ENCODE measurements at regions not wholly inside any gene's neighbourhood (a gene's known extent, or its start where the extent isn't known, plus 50 kb on each side); places are given as distances from the start of the nearest gene placed in this dataset.

DNA sequence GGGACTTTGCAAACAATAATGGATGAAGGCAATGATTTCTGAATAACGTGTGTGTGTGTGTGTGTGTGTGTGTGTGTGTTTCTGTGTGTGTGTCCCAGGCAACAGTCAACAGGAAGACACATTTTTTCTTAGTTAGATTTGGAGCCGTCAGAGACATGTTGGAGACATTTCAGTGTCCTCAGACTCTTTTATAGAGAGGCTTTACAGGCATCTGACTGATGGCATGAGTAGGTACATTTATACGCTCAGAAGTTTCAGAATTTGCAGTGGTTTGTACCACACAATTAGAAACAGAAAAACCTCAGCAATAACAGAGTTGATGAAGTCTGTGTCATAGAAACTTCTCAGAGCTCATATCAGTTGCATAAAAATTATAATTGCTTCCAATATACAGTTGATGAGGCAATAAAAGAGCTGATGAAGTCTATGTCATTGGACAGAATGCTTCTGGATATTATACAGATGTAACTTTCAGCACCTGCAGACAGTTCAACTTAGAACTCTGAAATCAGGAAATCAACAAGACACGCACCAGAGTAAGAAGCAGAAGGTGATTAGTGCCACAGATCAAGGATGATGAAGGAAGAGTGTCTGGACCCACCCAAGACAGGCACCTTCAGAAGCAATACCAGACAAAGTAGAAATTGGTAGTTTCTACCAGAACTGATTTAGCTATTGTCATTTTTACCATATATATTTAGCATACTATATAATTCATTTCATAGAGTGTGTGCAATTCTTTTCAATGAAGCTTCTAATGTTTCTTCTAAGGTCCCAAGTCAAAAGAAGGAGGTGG lies 104.5 kb upstream of the LYZL1 start:
- no peaks in the 10 kb centered on the region for H3K36me3 ChIP-seq (ENCODE audit: control insufficient read depth, insufficient read depth, low read length)
- H3K9me3 ChIP-seq (ENCODE audit: control insufficient read depth, low read length) = no peaks in the 10 kb centered on the region
- no peak overlapping the region for H3K9ac ChIP-seq
- H3K4me1 ChIP-seq = no peaks in the 10 kb centered on the region
- TF ChIP-seq, protein P1, sequence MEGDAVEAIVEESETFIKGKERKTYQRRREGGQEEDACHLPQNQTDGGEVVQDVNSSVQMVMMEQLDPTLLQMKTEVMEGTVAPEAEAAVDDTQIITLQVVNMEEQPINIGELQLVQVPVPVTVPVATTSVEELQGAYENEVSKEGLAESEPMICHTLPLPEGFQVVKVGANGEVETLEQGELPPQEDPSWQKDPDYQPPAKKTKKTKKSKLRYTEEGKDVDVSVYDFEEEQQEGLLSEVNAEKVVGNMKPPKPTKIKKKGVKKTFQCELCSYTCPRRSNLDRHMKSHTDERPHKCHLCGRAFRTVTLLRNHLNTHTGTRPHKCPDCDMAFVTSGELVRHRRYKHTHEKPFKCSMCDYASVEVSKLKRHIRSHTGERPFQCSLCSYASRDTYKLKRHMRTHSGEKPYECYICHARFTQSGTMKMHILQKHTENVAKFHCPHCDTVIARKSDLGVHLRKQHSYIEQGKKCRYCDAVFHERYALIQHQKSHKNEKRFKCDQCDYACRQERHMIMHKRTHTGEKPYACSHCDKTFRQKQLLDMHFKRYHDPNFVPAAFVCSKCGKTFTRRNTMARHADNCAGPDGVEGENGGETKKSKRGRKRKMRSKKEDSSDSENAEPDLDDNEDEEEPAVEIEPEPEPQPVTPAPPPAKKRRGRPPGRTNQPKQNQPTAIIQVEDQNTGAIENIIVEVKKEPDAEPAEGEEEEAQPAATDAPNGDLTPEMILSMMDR (IDR thresholded peaks at IDR 0.05) = no peak
- no peaks in the 10 kb centered on the region for H3K27me3 ChIP-seq (ENCODE audit: control insufficient read depth, insufficient read depth, low read length)
- H3K79me2 ChIP-seq = no peaks in the 10 kb centered on the region
- H2AFZ ChIP-seq = no peak overlapping the region
- no peak overlapping the region for H3K4me2 ChIP-seq (ENCODE audit: low read length)
- no peak overlapping the region for H3K4me3 ChIP-seq (ENCODE audit: low read depth, low read length)
- H3K27ac ChIP-seq = no peak overlapping the region

DNA sequence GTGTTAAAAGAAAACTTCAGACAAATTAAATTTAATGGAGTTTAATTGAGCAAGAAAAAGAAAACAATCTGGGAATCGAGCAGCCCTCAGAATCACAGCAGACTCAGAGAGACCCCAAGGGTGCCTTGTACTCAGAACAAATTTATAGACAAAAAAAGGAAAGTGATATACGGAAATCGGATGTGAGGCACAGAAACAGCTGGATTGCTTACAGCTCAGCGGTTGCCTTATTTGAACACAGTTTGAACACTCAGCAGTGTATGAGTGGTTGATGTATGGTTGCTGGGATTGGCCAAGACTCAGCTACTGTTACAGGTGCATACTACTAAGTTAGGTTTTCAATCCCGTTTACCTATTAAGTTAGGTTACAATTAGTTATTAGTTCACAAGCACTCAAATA lies 103.8 kb upstream of the LYZL1 start:
- Histone ChIP-seq H3K79me2 (no peaks in the 10 kb centered on the region), H3K27ac (no peak overlapping the region)

DNA sequence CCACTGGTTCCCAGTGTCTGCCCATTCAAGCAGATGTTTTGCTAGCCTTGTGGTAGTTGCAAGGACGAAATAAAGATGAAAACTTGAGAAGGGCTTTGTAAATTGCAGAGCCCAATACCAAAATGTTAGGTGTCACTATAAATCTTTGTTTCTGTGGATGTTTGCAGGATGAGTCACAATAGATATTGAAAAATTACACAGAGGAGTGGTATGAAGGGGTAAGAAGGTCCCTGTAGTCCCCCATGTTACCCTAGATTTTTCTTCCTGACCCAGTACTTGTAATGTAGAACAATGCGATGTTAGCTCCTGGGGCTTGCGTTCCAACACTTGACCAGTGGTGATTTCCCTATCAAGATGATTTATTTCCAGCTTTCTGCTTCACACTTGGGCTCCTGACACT lies 102.6 kb upstream of the LYZL1 start:
- TF ChIP-seq, protein P1 (IDR thresholded peaks at IDR 0.05) = no peak
- no peak overlapping the region for H3K4me3 ChIP-seq (ENCODE audit: low read depth, low read length)
- no peak overlapping the region for H3K27ac ChIP-seq
- no peaks in the 10 kb centered on the region for H3K36me3 ChIP-seq (ENCODE audit: control insufficient read depth, insufficient read depth, low read length)
- H2AFZ ChIP-seq = no peak overlapping the region
- no peaks in the 10 kb centered on the region for H3K27me3 ChIP-seq (ENCODE audit: control insufficient read depth, insufficient read depth, low read length)
- no peak overlapping the region for H3K9ac ChIP-seq
- H3K4me1 ChIP-seq = no peaks in the 10 kb centered on the region
- H3K4me2 ChIP-seq (ENCODE audit: low read length) = no peak overlapping the region
- H3K9me3 ChIP-seq (ENCODE audit: control insufficient read depth, low read length) = no peaks in the 10 kb centered on the region
- no peaks in the 10 kb centered on the region for H3K79me2 ChIP-seq

More for the DNA sequence above, 103.8 kb upstream of the LYZL1 start:
- Histone ChIP-seq H2AFZ (no peak overlapping the region), H3K9ac (no peak overlapping the region), H3K9me3 (ENCODE audit: control insufficient read depth, low read length) (no peaks in the 10 kb centered on the region), H3K4me1 (no peaks in the 10 kb centered on the region), H3K27me3 (ENCODE audit: control insufficient read depth, insufficient read depth, low read length) (no peaks in the 10 kb centered on the region), H3K36me3 (ENCODE audit: control insufficient read depth, insufficient read depth, low read length) (no peaks in the 10 kb centered on the region), H3K4me3 (ENCODE audit: low read depth, low read length) (no peak overlapping the region), H3K4me2 (ENCODE audit: low read length) (no peak overlapping the region)
- TF ChIP-seq, protein P1 (IDR thresholded peaks at IDR 0.05) = no peak

DNA sequence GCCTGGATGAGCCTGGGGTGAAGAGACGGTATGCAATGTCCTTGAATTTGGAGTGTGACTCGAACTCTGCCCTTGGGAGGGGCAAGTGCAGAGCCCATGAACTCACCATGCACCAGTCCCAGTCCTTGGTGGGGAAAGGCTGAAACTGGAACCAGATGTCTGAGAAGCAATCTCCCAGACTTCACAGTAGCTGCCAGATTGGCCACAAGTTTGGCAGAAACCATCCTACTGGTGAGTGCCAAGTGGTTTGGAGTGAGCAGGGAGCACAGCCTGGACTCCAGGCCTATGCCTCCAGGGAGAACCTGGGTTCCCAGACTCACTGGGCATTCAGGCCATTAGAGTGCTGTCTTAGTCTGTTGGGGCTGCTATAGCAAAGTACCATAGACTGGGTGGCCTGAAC lies 99.6 kb upstream of the LYZL1 start:
- no peaks in the 10 kb centered on the region for H3K4me1 ChIP-seq
- H3K9ac ChIP-seq = no peak overlapping the region

More for the DNA sequence above, 99.6 kb upstream of the LYZL1 start:
- no peaks in the 10 kb centered on the region for H3K9me3 ChIP-seq (ENCODE audit: control insufficient read depth, low read length)
- H3K4me3 ChIP-seq (ENCODE audit: low read depth, low read length) = no peak overlapping the region
- H2AFZ ChIP-seq = no peak overlapping the region
- no peak overlapping the region for H3K27ac ChIP-seq
- no peak overlapping the region for H3K4me2 ChIP-seq (ENCODE audit: low read length)
- no peaks in the 10 kb centered on the region for H3K79me2 ChIP-seq
- no peaks in the 10 kb centered on the region for H3K36me3 ChIP-seq (ENCODE audit: control insufficient read depth, insufficient read depth, low read length)
- TF ChIP-seq, protein P1 (IDR thresholded peaks at IDR 0.05) = no peak
- H3K27me3 ChIP-seq (ENCODE audit: control insufficient read depth, insufficient read depth, low read length) = no peaks in the 10 kb centered on the region
